GM10266 (cell line): ENCODE measurements at regions not wholly inside any gene's neighbourhood (a gene's known extent, or its start where the extent isn't known, plus 50 kb on each side); places are given as distances from the start of the nearest gene placed in this dataset.

ENCODE experiments used
- DNase-seq: peaks from one replicate; pipeline ENCODE4 v3.0.0; 2012; ENCODE audit errors: extremely low spot score
- TF ChIP-seq, protein P1 (sequence below): IDR thresholded peaks from 2 replicates; pipeline ENCODE4 v1.5.1; 2012; ENCODE audit warnings: mild to moderate bottlenecking, low read depth; ENCODE audit not compliant: control insufficient read depth, insufficient read depth; ENCODE audit errors: missing control alignments

DNA sequence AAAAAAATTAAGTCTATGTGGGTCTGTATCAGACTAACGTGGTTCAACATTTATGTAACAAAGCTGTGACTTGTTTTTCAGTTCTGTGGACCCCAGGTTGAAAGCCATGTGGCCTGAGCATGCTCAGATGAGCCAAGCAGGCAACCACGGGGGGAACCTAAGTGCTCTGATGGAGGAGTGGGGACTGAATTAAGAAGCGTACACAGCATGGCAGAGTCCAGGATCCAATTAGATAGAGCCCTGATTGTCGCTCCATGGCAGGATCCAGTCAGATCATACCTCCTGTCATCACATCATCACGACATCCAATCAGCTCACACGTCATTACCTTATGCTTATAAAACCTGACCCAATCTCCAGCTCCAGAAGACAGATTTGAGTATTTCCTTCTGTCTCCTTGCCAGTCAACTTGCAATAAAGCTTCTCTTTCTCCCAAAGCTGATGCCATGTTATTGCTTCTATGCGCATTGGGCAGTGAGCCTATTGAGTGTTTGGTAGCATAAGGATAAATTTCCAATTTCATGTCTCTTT is 1013.1 kb upstream of the TMEM132C start:
- TF ChIP-seq, protein P1, sequence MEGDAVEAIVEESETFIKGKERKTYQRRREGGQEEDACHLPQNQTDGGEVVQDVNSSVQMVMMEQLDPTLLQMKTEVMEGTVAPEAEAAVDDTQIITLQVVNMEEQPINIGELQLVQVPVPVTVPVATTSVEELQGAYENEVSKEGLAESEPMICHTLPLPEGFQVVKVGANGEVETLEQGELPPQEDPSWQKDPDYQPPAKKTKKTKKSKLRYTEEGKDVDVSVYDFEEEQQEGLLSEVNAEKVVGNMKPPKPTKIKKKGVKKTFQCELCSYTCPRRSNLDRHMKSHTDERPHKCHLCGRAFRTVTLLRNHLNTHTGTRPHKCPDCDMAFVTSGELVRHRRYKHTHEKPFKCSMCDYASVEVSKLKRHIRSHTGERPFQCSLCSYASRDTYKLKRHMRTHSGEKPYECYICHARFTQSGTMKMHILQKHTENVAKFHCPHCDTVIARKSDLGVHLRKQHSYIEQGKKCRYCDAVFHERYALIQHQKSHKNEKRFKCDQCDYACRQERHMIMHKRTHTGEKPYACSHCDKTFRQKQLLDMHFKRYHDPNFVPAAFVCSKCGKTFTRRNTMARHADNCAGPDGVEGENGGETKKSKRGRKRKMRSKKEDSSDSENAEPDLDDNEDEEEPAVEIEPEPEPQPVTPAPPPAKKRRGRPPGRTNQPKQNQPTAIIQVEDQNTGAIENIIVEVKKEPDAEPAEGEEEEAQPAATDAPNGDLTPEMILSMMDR, result no peak
- DNase-seq, result no peak

DNA sequence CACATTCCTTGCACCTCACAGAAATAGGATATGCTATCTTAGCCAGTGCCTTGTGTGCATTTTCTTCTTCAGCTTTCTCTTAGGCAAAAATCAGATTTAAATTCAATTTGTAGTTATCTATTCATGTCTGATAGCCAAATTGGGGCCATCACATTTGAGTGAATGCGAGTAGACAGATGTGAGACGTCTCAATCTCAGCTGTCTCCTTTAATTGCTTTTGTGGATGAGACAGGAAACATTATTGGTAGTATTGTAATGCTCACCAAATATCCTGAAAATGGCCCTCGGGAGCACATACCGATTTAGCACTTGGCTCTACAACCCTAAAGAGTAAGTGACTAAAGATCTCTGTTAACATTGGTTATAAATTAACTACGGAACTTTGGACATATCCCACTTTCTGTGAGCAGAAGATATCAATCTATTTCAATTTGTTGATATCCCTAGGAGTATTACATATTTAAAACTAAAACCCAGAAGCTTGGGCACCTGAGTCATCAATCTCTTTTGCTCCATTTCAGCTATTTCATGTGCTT is 1012.5 kb upstream of the TMEM132C start:
- no peak for DNase-seq
- TF ChIP-seq, protein P1, result no peak

DNA sequence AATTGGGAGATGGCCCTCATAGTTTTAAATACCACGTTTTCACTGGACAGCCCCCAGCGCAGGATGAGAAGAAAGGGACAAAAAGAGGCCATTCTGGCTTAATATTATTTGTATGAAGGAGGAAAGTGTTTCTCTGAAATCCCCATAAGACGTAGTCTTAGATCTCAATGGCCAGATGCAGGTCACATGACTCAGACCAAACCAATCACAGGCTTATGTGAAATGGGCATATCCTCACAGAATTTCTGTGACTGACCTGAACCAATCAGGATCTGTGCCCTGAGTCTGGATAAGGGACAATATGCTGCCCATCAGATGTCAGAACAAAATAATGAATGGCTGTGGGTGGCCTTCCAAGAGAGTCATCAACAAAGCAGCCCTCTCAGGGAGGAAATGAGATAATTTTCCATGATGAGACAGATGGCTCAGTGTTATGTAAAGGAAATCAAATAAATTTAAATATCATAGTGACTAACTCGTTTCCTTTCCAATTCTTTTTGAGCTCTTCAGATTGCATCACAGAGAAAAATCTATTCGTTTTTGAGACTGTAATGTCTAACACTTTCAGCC is 1009.5 kb upstream of the TMEM132C start:
- no peak for DNase-seq
- TF ChIP-seq, protein P1, result no peak

DNA sequence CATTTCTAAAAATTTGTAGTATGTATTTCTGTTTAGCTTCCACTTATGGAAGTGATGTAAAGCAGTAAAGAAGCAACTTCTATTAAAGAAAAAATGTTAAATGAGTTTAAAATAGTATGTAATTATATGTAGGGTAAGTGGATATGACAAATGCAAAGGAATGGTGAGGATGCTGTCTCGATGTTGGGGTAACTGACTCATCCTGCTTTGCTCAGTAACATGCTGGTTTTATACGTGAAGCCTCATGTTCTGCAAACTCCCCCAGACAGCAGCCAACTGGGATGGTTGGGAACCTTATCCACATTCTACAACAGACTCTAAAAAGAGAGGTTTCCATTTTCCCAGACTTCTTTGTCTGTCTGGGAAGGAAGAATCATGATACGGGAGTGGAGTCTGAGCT is 1006.4 kb upstream of the TMEM132C start:
- TF ChIP-seq, protein P1, result no peak
- DNase-seq, result no peak

DNA sequence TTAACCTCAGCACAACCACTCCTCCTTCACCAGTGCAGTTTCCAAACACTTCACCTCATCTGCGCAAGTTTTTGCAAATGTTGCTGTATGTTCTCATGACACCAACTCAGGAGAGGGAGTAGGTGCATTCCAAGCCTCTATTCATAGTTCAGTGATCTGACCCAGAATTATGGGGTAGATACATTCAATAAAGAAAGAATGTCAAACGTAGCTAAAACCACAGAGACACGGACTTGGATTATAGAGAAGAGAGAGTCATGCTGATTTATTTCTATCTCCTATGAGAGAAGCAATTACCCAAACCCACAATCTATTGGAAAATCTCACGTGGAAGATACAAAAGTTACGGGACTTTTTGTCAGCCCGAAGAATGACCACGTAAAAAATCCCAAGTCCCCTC is 1006.0 kb upstream of the TMEM132C start:
- no peak for DNase-seq
- TF ChIP-seq, protein P1, result no peak

DNA sequence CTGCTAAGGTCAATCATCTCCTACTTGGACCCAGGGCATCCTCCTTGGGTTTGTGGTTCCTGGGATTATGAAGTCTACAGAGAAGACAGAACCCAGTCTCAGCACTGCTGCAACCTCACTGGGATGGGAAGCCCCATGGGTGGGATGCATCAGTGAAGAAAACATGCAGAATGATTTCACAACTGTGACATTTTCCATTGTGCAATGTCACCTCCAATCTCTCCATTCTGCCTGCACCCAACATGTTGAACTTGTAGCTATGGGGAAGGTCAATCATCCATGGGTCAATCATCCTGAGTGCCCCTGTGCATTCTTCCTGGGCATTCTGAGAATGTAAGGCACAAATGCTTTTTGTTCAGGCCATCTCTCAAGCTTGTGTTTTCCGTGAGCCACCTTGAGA is 1004.4 kb upstream of the TMEM132C start:
- TF ChIP-seq, protein P1, result no peak
- no peak for DNase-seq

DNA sequence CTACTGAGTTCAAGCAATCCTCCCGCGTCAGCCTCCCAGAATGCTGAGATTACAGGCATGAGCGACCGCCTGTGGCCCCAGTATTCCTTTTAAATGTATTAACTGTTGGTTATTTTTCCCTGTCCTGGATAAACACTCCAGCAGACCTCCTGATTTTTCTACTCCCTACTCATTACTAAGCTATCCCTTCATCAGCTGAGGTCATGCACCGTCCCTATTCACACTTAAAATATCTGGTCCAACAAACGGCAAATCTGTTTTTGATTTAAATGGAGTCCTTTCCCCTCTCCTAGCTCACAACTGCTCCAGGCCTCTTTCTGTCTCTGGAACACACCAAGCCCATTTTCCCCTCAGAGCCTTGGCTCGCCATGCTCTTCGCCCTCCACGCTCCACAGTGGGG is 1003.3 kb upstream of the TMEM132C start:
- no peak for DNase-seq

More for the DNA sequence above, 1003.3 kb upstream of the TMEM132C start:
- TF ChIP-seq, protein P1, result no peak
